OCI-LY1 (cell line): ENCODE measurements at regions not wholly inside any gene's neighbourhood (a gene's known extent, or its start where the extent isn't known, plus 50 kb on each side); places are given as distances from the start of the nearest gene placed in this dataset.
"Not testable (repeated sequence)": the region's sequence is repeated elsewhere in the genome, so short reads cannot be mapped to it uniquely, and the experiment has no call there.

Source experiments
- H2AFZ ChIP-seq: fragments of 200-600 bp; sonication (generic), shearing (Covaris generic); 2 replicates; pipeline ENCODE4 v1.6.0; 2014; ENCODE audit warnings: antibody characterized with exemption, mild to moderate bottlenecking, low read length
- H3F3A ChIP-seq: fragments of 200-600 bp; sonication (generic), shearing (Covaris generic); 2 replicates; pipeline ENCODE4 v1.6.0; 2014; ENCODE audit warnings: mild to moderate bottlenecking, antibody characterized with exemption, low read length, moderate library complexity; ENCODE audit not compliant: insufficient read depth
- H3K27ac ChIP-seq: fragments of 200-600 bp; sonication (generic); 2 replicates; pipeline ENCODE4 v1.5.1; 2014; ENCODE audit warnings: low read length, mixed run types, mild to moderate bottlenecking, low read depth; ENCODE audit not compliant: poor library complexity, severe bottlenecking
- H3K27me3 ChIP-seq: fragments of 200-600 bp; sonication (generic); 2 replicates; pipeline ENCODE4 v1.6.0; 2014; ENCODE audit warnings: antibody characterized with exemption, mild to moderate bottlenecking, low read length, moderate library complexity; ENCODE audit not compliant: insufficient read depth
- H3K36me3 ChIP-seq: fragments of 200-600 bp; sonication (generic); 2 replicates; pipeline ENCODE4 v1.6.1; 2014; ENCODE audit warnings: mild to moderate bottlenecking, antibody characterized with exemption, low read length, moderate library complexity, mixed read lengths; ENCODE audit not compliant: insufficient read depth
- H3K4me1 ChIP-seq: fragments of 200-600 bp; sonication (generic); 2 replicates; pipeline ENCODE4 v1.5.1; 2014; ENCODE audit warnings: mild to moderate bottlenecking, low read length, moderate library complexity; ENCODE audit not compliant: insufficient read depth, severe bottlenecking
- H3K4me2 ChIP-seq: fragments of 200-600 bp; sonication (generic), shearing (Covaris generic); 2 replicates; pipeline ENCODE4 v1.6.1; 2014; ENCODE audit warnings: low read length
- H3K4me3 ChIP-seq: fragments of 200-600 bp; sonication (generic); 2 replicates; pipeline ENCODE4 v1.5.1; 2014; ENCODE audit warnings: low read length, low read depth, mild to moderate bottlenecking, mixed read lengths; ENCODE audit not compliant: poor library complexity, severe bottlenecking
- H3K79me2 ChIP-seq: fragments of 200-600 bp; shearing (Covaris generic); 2 replicates; pipeline ENCODE4 v1.6.1; 2016; ENCODE audit warnings: mixed run types, low read length, mixed read lengths; ENCODE audit not compliant: insufficient read depth
- H3K9ac ChIP-seq: fragments of 200-600 bp; sonication (generic), shearing (Covaris generic); 2 replicates; pipeline ENCODE4 v1.6.1; 2014; ENCODE audit warnings: mild to moderate bottlenecking, low read length, mixed read lengths
- H3K9me2 ChIP-seq: fragments of 200-600 bp; sonication (generic), shearing (Covaris generic); 2 replicates; pipeline ENCODE4 v1.6.1; 2014; ENCODE audit warnings: low read depth, mild to moderate bottlenecking, low read length, mixed read lengths
- H3K9me3 ChIP-seq: fragments of 200-600 bp; shearing (Covaris generic); 2 replicates; pipeline ENCODE4 v1.6.1; 2014; ENCODE audit warnings: low read length, mixed read lengths
- H4K20me1 ChIP-seq: fragments of 200-600 bp; sonication (generic), shearing (Covaris generic); 2 replicates; pipeline ENCODE4 v1.6.0; 2016; ENCODE audit warnings: mild to moderate bottlenecking, low read length; ENCODE audit not compliant: insufficient read depth
- EZH2 ChIP-seq: fragments of 200-600 bp; sonication (generic), shearing (Covaris generic); IDR thresholded peaks from 2 replicates; pipeline ENCODE4 v1.8.0; 2017; ENCODE audit warnings: borderline replicate concordance, mixed run types, mild to moderate bottlenecking, antibody characterized with exemption, low read length, moderate library complexity, mixed read lengths
- TF ChIP-seq, protein P1 (sequence below): fragments of 200-600 bp; sonication (generic), shearing (Covaris generic); IDR thresholded peaks from 2 replicates; pipeline ENCODE4 v1.5.1; 2017; ENCODE audit warnings: mild to moderate bottlenecking, antibody characterized with exemption, low read length, moderate library complexity, mixed read lengths

DNA sequence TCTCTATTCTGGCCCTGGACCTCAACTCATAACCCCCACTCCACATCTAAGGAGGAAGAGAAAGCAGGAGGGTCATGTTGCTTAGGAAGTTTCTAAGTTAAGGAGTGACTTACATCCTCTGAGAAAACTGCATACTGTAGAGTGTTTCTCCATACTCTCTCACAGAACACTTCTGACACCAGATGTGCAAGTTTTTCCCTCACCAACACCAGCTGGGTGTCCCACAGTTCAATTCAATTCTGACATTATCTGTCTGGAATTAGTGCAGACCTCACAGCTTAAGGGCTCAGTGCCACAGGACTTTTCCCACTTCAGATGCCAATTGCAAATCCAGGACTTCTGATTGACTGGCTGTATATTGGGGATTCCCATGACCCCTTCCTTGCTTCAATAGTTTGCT lies 89.0 kb upstream of the SFRP2 start:
- H3K9me3 ChIP-seq = no peaks in the 10 kb centered on the region
- no peaks in the 10 kb centered on the region for H3F3A ChIP-seq
- H3K4me3 ChIP-seq = no peak overlapping the region
- TF ChIP-seq EZH2 = no peak
- no peak overlapping the region for H3K9ac ChIP-seq
- H3K4me1 ChIP-seq = no peaks in the 10 kb centered on the region
- H4K20me1 ChIP-seq = no peaks in the 10 kb centered on the region
- H2AFZ ChIP-seq = no peak overlapping the region
- H3K79me2 ChIP-seq = no peaks in the 10 kb centered on the region
- H3K4me2 ChIP-seq = no peak overlapping the region
- no peaks in the 10 kb centered on the region for H3K27me3 ChIP-seq
- H3K36me3 ChIP-seq = no peaks in the 10 kb centered on the region
- H3K9me2 ChIP-seq = no peaks in the 10 kb centered on the region
- H3K27ac ChIP-seq = no peak overlapping the region

DNA sequence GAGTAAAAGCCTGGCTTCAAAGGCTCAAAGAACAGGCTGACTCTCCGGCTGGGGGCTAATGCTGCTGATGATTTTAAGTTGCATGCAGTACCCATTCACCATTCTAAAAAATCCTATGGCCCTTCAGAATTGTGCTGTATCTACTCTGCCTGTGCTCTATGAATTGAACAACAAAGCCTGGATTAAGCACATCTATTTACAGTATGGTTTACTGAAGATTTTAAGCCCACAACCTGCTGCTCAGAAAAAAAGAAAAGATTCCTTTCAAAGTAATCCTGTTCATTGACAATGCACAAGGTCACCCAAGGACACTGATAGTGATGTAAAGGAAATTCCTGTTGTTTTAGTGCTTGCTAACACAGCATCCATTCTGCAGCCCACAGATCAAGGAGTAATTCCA lies 84.9 kb upstream of the SFRP2 start:
- TF ChIP-seq EZH2 = no peak

DNA sequence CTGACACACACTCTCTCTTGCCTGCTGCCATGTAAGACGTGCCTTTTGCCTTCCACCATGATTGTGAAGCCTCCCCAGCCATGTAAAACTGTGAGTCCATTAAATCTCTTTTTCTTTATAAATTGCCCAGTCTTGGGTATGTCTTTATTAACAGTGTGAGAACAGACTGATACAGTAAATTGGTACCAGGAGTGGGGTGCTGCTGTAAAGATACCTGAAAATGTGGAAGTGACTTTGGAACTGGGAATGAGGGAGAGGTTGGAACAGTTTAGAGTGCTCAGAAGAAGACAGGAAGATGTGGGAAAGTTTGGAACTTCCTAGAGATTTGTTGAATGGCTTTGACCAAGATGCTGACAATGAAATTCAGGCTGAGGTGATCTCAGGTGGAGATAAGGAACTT lies 77.9 kb upstream of the SFRP2 start:
- H3K4me3 ChIP-seq, H3K79me2 ChIP-seq, H2AFZ ChIP-seq, H3K9me2 ChIP-seq, H3F3A ChIP-seq, H3K9me3 ChIP-seq, H3K27ac ChIP-seq, H3K36me3 ChIP-seq, H4K20me1 ChIP-seq, H3K9ac ChIP-seq, H3K4me2 ChIP-seq, H3K4me1 ChIP-seq, H3K27me3 ChIP-seq: not testable (repeated sequence)

More for the DNA sequence above, 84.9 kb upstream of the SFRP2 start:
- Histone ChIP-seq H3K36me3 (no peaks in the 10 kb centered on the region), H3K27ac (no peak overlapping the region), H3K27me3 (no peaks in the 10 kb centered on the region), H3K4me1 (no peaks in the 10 kb centered on the region), H2AFZ (no peak overlapping the region), H3K79me2 (no peaks in the 10 kb centered on the region), H3F3A (no peaks in the 10 kb centered on the region), H4K20me1 (no peaks in the 10 kb centered on the region), H3K9ac (no peak overlapping the region), H3K9me2 (no peaks in the 10 kb centered on the region), H3K4me3 (no peak overlapping the region), H3K4me2 (no peak overlapping the region), H3K9me3 (no peaks in the 10 kb centered on the region)

DNA sequence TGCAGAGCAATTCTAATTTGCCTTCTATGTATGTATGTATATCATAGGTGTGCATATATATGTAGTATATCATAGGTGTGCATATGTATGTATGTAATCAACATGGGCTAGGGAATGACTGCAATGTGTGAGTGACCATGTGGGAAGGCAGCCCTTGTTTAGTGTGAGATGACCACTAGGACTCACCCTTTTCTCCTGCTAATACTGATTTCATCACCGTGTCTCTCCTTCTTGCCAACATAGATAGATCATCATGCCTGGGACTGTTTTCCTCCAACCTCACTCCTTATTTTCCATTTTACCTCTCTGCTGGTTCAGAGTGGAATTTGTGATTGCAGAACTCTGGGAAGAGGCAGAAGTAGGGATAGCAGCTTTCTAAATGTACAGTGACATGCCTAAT lies 63.6 kb upstream of the SFRP2 start:
- Histone ChIP-seq H3K36me3 (no peaks in the 10 kb centered on the region), H4K20me1 (no peaks in the 10 kb centered on the region), H3K79me2 (no peaks in the 10 kb centered on the region), H3K4me2 (no peak overlapping the region), H3K9ac (no peak overlapping the region), H3K4me3 (no peak overlapping the region), H3K9me3 (no peaks in the 10 kb centered on the region), H3K4me1 (no peaks in the 10 kb centered on the region), H2AFZ (no peak overlapping the region), H3K27me3 (no peaks in the 10 kb centered on the region), H3K27ac (no peak overlapping the region), H3F3A (no peaks in the 10 kb centered on the region), H3K9me2 (no peaks in the 10 kb centered on the region)
- TF ChIP-seq, protein P1, sequence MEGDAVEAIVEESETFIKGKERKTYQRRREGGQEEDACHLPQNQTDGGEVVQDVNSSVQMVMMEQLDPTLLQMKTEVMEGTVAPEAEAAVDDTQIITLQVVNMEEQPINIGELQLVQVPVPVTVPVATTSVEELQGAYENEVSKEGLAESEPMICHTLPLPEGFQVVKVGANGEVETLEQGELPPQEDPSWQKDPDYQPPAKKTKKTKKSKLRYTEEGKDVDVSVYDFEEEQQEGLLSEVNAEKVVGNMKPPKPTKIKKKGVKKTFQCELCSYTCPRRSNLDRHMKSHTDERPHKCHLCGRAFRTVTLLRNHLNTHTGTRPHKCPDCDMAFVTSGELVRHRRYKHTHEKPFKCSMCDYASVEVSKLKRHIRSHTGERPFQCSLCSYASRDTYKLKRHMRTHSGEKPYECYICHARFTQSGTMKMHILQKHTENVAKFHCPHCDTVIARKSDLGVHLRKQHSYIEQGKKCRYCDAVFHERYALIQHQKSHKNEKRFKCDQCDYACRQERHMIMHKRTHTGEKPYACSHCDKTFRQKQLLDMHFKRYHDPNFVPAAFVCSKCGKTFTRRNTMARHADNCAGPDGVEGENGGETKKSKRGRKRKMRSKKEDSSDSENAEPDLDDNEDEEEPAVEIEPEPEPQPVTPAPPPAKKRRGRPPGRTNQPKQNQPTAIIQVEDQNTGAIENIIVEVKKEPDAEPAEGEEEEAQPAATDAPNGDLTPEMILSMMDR = no peak
- TF ChIP-seq EZH2 = no peak
